H1 (cell line): ENCODE measurements at regions not wholly inside any gene's neighbourhood (a gene's known extent, or its start where the extent isn't known, plus 50 kb on each side); places are given as distances from the start of the nearest gene placed in this dataset.

ENCODE experiments used
- HDAC2 ChIP-seq, 2 experiments: fragments of 300-600 bp in 1 of 2; sonication (generic) in 1 of 2; IDR thresholded peaks; 2 replicates each; pipeline ENCODE4 v1.6.1; 2011 to 2012; ENCODE audit warnings: low read depth in 2 of 2, low read length in 2 of 2, mild to moderate bottlenecking in 2 of 2, moderate library complexity in 2 of 2, borderline replicate concordance in 1 of 2, inconsistent platforms in 1 of 2
- MAFK ChIP-seq: IDR thresholded peaks from 2 replicates; pipeline ENCODE4 v1.6.1; 2012; ENCODE audit warnings: low read depth, mild to moderate bottlenecking, improper control_type of control experiment, low read length

GRCh38 chr10:32153252-32153651 is 97.0 kb upstream of the KIF5B start (continued):
- TF ChIP-seq HDAC2 (IDR thresholded peaks at IDR 0.05; ENCODE audit: borderline replicate concordance in 1 of 2, low read depth in 2 of 2, low read length in 2 of 2) (no peak), MAFK (no peak)
